ENCODE measurements at regions not wholly inside any gene's neighbourhood (a gene's known extent, or its start where the extent isn't known, plus 50 kb on each side); places are given as distances from the start of the nearest gene placed in this dataset.
"Not testable (repeated sequence)": the region's sequence is repeated elsewhere in the genome, so short reads cannot be mapped to it uniquely, and the experiment has no call there.

DNA sequence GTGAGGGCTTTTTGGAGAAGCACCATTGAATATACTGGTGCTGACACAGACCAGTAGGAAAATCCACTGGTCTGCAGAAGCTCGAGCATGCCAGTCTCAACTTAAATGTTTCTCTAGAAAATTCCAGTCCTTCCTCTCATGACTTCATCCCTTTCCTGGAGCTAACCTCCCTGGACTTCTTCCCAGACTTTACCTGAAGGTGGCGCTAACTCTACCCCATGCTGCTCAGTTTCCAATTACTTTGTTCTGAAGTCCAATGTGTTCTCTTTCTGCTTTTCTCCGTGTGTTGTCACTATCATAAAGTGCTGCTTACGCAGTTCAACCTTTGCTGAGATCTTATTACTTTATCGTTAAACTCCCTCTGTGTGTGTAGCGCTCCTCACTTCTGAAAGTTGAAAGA is 158.4 kb downstream of the ZNF37A start:
- not testable (repeated sequence) for H4K8ac ChIP-seq (ENCODE audit: low read length); H3K4me2 ChIP-seq (ENCODE audit: low read length, poor library complexity, severe bottlenecking); H3K27ac ChIP-seq (ENCODE audit: low read length, poor library complexity, severe bottlenecking); H3K4me1 ChIP-seq (ENCODE audit: control insufficient read depth, insufficient read depth, low read depth, low read length); H4K91ac ChIP-seq (ENCODE audit: low read length); DNase-seq; H2BK15ac ChIP-seq (ENCODE audit: low read depth, poor library complexity, severe bottlenecking); H3K79me1 ChIP-seq (replicated peaks; ENCODE audit: low read length, poor library complexity, severe bottlenecking); H2AK5ac ChIP-seq (ENCODE audit: low read length, severe bottlenecking); H3K14ac ChIP-seq (ENCODE audit: low read length in 2 of 2); H3K9me3 ChIP-seq (ENCODE audit: control insufficient read depth, low read length); H3K9ac ChIP-seq (ENCODE audit: low read length); H3K4ac ChIP-seq (ENCODE audit: low read depth in 1 of 2, low read length in 2 of 2); H3K27me3 ChIP-seq (ENCODE audit: control insufficient read depth in 1 of 2, insufficient read depth in 1 of 2, low read length in 2 of 2); H3K4me3 ChIP-seq (ENCODE audit: insufficient read depth in 1 of 2, low read depth in 1 of 2, low read length in 2 of 2); H3K18ac ChIP-seq (ENCODE audit: low read depth in 1 of 2, low read length in 2 of 2); H2BK12ac ChIP-seq (ENCODE audit: low read length in 2 of 2); H2AFZ ChIP-seq (ENCODE audit: low read depth, low read length); H3K23ac ChIP-seq (ENCODE audit: low read length in 2 of 2); H3K36me3 ChIP-seq (ENCODE audit: control insufficient read depth in 1 of 2, insufficient read depth in 2 of 2, low read depth in 1 of 2, low read length in 2 of 2); H2BK120ac ChIP-seq (ENCODE audit: low read depth, low read length); H2BK5ac ChIP-seq (ENCODE audit: low read depth, low read length, poor library complexity, severe bottlenecking)
- 50% methylated on average over 2 of the region's 6 CpGs for WGBS

DNA sequence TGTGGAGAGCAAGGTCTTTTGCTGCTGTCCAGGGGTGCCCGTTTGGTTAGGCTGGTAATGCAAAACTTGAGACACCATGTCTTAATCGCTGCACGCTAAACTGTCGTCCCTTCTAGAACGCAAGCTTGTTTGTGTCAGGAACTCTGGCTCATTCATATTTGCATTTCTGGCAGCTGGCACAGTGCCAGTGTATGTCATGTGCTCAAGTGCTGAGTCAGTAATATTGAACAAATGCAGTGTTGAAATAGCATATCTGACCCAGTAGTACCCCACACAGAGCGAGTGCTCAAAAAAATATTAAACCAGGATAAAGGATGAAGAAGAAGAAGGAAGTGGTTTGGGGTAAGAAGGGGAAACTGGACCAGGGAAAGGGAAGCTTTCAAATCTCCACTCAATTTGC is 173.4 kb downstream of the ZNF37A start:
- not testable (repeated sequence) for H4K8ac ChIP-seq (ENCODE audit: low read length); H3K9ac ChIP-seq (ENCODE audit: low read length); H2AK5ac ChIP-seq (ENCODE audit: low read length, severe bottlenecking); H3K4me1 ChIP-seq (ENCODE audit: control insufficient read depth, insufficient read depth, low read depth, low read length); H3K14ac ChIP-seq (ENCODE audit: low read length in 2 of 2); H3K36me3 ChIP-seq (ENCODE audit: control insufficient read depth in 1 of 2, insufficient read depth in 2 of 2, low read depth in 1 of 2, low read length in 2 of 2); H3K27ac ChIP-seq (ENCODE audit: low read length, poor library complexity, severe bottlenecking); H3K4ac ChIP-seq (ENCODE audit: low read depth in 1 of 2, low read length in 2 of 2); H2BK5ac ChIP-seq (ENCODE audit: low read depth, low read length, poor library complexity, severe bottlenecking); H2BK12ac ChIP-seq (ENCODE audit: low read length in 2 of 2); H3K4me2 ChIP-seq (ENCODE audit: low read length, poor library complexity, severe bottlenecking); H3K9me3 ChIP-seq (ENCODE audit: control insufficient read depth, low read length); H3K18ac ChIP-seq (ENCODE audit: low read depth in 1 of 2, low read length in 2 of 2); H3K27me3 ChIP-seq (ENCODE audit: control insufficient read depth in 1 of 2, insufficient read depth in 1 of 2, low read length in 2 of 2); H2BK120ac ChIP-seq (ENCODE audit: low read depth, low read length); DNase-seq; H4K91ac ChIP-seq (ENCODE audit: low read length); H2BK15ac ChIP-seq (ENCODE audit: low read depth, poor library complexity, severe bottlenecking); H3K4me3 ChIP-seq (ENCODE audit: insufficient read depth in 1 of 2, low read depth in 1 of 2, low read length in 2 of 2); H2AFZ ChIP-seq (ENCODE audit: low read depth, low read length); H3K23ac ChIP-seq (ENCODE audit: low read length in 2 of 2); H3K79me1 ChIP-seq (replicated peaks; ENCODE audit: low read length, poor library complexity, severe bottlenecking)
- 79% methylated on average over 5 of the region's 6 CpGs for WGBS

DNA sequence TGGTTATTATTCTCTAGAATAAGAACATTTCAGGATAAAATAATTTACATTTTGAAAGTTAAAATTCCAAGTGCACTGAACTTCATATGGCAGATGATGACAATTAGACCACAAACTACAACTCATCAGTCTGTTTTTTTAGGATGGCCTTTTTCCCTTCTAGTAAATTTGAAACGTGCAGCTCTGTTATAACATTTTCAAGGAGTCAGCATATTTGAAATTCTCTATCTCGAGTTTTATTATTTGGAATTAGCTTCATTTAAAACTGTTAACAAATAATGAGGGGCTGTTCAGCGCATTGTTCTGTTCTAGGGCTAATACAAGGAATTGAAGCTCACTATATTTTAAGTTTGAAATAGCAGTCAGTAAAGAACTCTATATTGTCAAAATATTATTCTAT is 176.9 kb downstream of the ZNF37A start:
- not testable (repeated sequence) for H2AFZ ChIP-seq (ENCODE audit: low read depth, low read length)

DNA sequence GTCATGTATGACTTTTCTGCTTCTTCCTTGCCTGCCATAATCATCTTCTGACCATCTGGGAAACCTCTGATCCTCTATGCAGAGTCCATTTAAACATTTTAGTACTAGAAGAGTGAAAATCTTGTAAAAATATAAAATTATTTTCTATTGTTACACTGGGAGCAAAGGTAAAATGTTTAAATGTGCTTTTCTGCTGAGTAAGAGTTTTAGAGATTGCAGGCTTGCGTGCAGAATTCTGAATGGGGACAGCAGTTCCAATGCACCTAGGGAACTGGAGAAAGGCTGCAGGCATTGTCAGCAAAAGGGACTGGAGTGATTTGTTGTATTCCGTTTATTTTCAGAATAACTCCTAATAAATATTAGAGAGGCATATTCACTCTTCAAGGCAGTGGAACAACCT is 180.7 kb downstream of the ZNF37A start:
- 25% methylated on average over 1 of the region's 2 CpGs for WGBS
- not testable (repeated sequence) for H2AFZ ChIP-seq (ENCODE audit: low read depth, low read length); H3K4me1 ChIP-seq (ENCODE audit: control insufficient read depth, insufficient read depth, low read depth, low read length); H3K9ac ChIP-seq (ENCODE audit: low read length); H4K91ac ChIP-seq (ENCODE audit: low read length); DNase-seq; H4K8ac ChIP-seq (ENCODE audit: low read length); H3K79me1 ChIP-seq (replicated peaks; ENCODE audit: low read length, poor library complexity, severe bottlenecking); H3K18ac ChIP-seq (ENCODE audit: low read depth in 1 of 2, low read length in 2 of 2); H3K23ac ChIP-seq (ENCODE audit: low read length in 2 of 2); H2BK12ac ChIP-seq (ENCODE audit: low read length in 2 of 2); H2AK5ac ChIP-seq (ENCODE audit: low read length, severe bottlenecking); H2BK5ac ChIP-seq (ENCODE audit: low read depth, low read length, poor library complexity, severe bottlenecking); H3K9me3 ChIP-seq (ENCODE audit: control insufficient read depth, low read length); H3K27ac ChIP-seq (ENCODE audit: low read length, poor library complexity, severe bottlenecking); H3K36me3 ChIP-seq (ENCODE audit: control insufficient read depth in 1 of 2, insufficient read depth in 2 of 2, low read depth in 1 of 2, low read length in 2 of 2); H3K4me3 ChIP-seq (ENCODE audit: insufficient read depth in 1 of 2, low read depth in 1 of 2, low read length in 2 of 2); H3K27me3 ChIP-seq (ENCODE audit: control insufficient read depth in 1 of 2, insufficient read depth in 1 of 2, low read length in 2 of 2); H2BK15ac ChIP-seq (ENCODE audit: low read depth, poor library complexity, severe bottlenecking); H3K14ac ChIP-seq (ENCODE audit: low read length in 2 of 2); H2BK120ac ChIP-seq (ENCODE audit: low read depth, low read length); H3K4me2 ChIP-seq (ENCODE audit: low read length, poor library complexity, severe bottlenecking); H3K4ac ChIP-seq (ENCODE audit: low read depth in 1 of 2, low read length in 2 of 2)

More for the DNA sequence above, 176.9 kb downstream of the ZNF37A start:
- H3K79me1 ChIP-seq (replicated peaks; ENCODE audit: low read length, poor library complexity, severe bottlenecking); H2BK5ac ChIP-seq (ENCODE audit: low read depth, low read length, poor library complexity, severe bottlenecking); H3K36me3 ChIP-seq (ENCODE audit: control insufficient read depth in 1 of 2, insufficient read depth in 2 of 2, low read depth in 1 of 2, low read length in 2 of 2); H3K4me1 ChIP-seq (ENCODE audit: control insufficient read depth, insufficient read depth, low read depth, low read length); H3K9ac ChIP-seq (ENCODE audit: low read length); H3K4me3 ChIP-seq (ENCODE audit: insufficient read depth in 1 of 2, low read depth in 1 of 2, low read length in 2 of 2); H2BK15ac ChIP-seq (ENCODE audit: low read depth, poor library complexity, severe bottlenecking); H2AK5ac ChIP-seq (ENCODE audit: low read length, severe bottlenecking); H3K14ac ChIP-seq (ENCODE audit: low read length in 2 of 2); DNase-seq; H2BK12ac ChIP-seq (ENCODE audit: low read length in 2 of 2); H3K27me3 ChIP-seq (ENCODE audit: control insufficient read depth in 1 of 2, insufficient read depth in 1 of 2, low read length in 2 of 2); H3K23ac ChIP-seq (ENCODE audit: low read length in 2 of 2); H2BK120ac ChIP-seq (ENCODE audit: low read depth, low read length); H3K4ac ChIP-seq (ENCODE audit: low read depth in 1 of 2, low read length in 2 of 2); H3K27ac ChIP-seq (ENCODE audit: low read length, poor library complexity, severe bottlenecking); H3K9me3 ChIP-seq (ENCODE audit: control insufficient read depth, low read length); H3K18ac ChIP-seq (ENCODE audit: low read depth in 1 of 2, low read length in 2 of 2); H4K91ac ChIP-seq (ENCODE audit: low read length); H4K8ac ChIP-seq (ENCODE audit: low read length); H3K4me2 ChIP-seq (ENCODE audit: low read length, poor library complexity, severe bottlenecking): not testable (repeated sequence)
- no CpG with 5 or more reads among the region's 3 CpGs for WGBS

All from mesenchymal stem cell (in vitro differentiated cells and primary cell).